Activated naive CD8-positive, alpha-beta T cell (primary cell): ENCODE measurements at regions not wholly inside any gene's neighbourhood (a gene's known extent, or its start where the extent isn't known, plus 50 kb on each side); places are given as distances from the start of the nearest gene placed in this dataset.

Experiments
- H3K27ac Mint-ChIP-seq: one replicate; pipeline ENCODE4 v1.8.0; 2021; ENCODE audit warnings: mixed read lengths
- H3K27me3 Mint-ChIP-seq: one replicate; pipeline ENCODE4 v1.8.0; 2021; ENCODE audit warnings: mixed read lengths
- H3K36me3 Mint-ChIP-seq: one replicate; pipeline ENCODE4 v1.8.0; 2021; ENCODE audit warnings: mixed read lengths
- H3K4me1 Mint-ChIP-seq: one replicate; pipeline ENCODE4 v1.8.0; 2021; ENCODE audit warnings: low read depth, mixed read lengths
- H3K4me3 Mint-ChIP-seq: one replicate; pipeline ENCODE4 v1.8.0; 2021; ENCODE audit warnings: mild to moderate bottlenecking, mixed read lengths
- H3K9me3 Mint-ChIP-seq: one replicate; pipeline ENCODE4 v1.8.0; 2021; ENCODE audit warnings: low read depth, mixed read lengths

DNA sequence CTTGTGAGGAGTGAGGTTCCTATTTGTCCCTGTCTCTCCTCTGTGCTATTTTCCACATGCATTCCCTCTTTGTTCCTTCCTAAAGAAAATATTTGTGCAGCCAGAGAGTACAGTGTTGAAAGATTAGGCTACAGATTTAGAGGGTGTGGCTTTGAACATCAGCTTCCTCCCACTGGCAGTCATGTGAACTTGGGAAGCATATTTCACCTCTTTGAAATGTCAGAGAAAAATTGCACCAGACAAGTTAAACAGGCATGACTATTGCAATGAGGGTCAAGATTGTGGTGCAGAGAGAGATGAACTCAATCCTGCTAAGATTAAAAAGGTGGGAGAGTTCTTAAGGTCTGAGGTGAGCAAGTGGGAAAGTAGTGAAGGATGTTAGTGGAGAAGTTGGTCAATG is 641.0 kb downstream of the DNAH5 start:
- no peak overlapping the region for H3K4me3 Mint-ChIP-seq

DNA sequence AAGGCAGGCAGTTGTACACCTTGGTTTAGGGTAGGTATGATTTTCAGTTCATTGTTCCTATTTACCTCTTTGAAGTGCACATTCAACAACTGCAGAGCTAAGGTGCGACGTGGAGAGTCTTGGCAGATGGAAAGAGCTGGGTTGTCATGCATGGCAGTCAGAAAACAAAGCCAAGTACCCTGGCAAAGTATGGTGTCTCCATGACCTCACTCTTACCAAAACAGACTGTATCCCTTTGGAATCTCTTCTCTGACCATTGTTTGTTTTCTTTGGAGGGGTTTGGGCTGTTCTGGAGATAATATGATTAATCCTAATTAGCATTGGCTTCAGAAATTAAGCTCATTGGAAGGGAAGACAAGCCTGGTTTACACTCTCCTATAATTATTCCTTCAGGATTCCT is 665.7 kb downstream of the DNAH5 start:
- Mint-ChIP-seq H3K4me1 (no peaks in the 10 kb centered on the region), H3K9me3 (peaks cover 14% of the 10 kb centered on the region), H3K36me3 (no peaks in the 10 kb centered on the region), H3K4me3 (no peak overlapping the region), H3K27me3 (no peaks in the 10 kb centered on the region), H3K27ac (no peak overlapping the region)

More for the DNA sequence above, 641.0 kb downstream of the DNAH5 start:
- H3K27me3 Mint-ChIP-seq: no peaks in the 10 kb centered on the region
- no peaks in the 10 kb centered on the region for H3K4me1 Mint-ChIP-seq
- H3K9me3 Mint-ChIP-seq: peaks cover 9% of the 10 kb centered on the region
- H3K36me3 Mint-ChIP-seq: no peaks in the 10 kb centered on the region
- no peak overlapping the region for H3K27ac Mint-ChIP-seq

DNA sequence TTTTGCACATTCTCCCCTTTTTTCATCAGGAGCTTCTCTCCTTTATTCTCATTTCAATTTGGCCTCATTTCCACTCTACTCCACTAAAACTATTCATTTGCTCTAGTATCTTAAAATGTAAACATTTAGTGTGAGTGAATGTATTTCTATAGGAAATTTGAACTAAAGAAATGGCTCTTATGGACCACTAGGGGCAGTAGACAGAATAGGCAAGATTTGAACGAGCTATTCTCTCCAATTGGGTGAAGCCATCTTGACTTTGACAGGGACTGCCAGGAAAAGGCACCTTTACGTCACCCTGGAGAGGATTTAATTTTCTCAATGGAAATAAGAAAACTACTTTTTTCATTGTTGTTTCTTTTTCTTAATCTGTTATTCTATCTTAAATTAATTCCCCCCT is 666.3 kb downstream of the DNAH5 start:
- Mint-ChIP-seq H3K27ac (no peak overlapping the region), H3K27me3 (no peaks in the 10 kb centered on the region), H3K9me3 (peaks cover 14% of the 10 kb centered on the region), H3K4me1 (no peaks in the 10 kb centered on the region), H3K4me3 (no peak overlapping the region), H3K36me3 (no peaks in the 10 kb centered on the region)

DNA sequence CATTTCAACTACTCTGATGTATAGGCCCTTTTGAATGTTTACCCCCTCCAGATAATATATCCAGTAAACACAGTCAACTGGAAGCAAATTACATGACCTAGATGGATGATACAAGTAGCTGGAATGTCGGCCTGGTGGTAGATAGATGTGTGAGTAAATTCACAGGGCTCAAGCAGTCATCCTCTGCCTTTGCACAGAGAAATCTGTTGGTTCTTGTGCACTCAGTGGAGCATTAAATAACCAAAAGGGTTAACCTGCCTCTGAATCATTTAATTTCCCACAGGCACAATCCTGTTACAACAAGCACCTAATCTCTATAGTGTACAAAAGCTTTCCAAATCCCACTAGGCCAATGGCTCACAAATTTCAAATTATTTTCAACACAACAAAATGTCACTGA is 668.3 kb downstream of the DNAH5 start:
- H3K27ac Mint-ChIP-seq: no peak overlapping the region
- no peaks in the 10 kb centered on the region for H3K27me3 Mint-ChIP-seq
- no peak overlapping the region for H3K4me3 Mint-ChIP-seq
- no peaks in the 10 kb centered on the region for H3K36me3 Mint-ChIP-seq
- H3K4me1 Mint-ChIP-seq: no peaks in the 10 kb centered on the region
- H3K9me3 Mint-ChIP-seq: peaks cover 18% of the 10 kb centered on the region

DNA sequence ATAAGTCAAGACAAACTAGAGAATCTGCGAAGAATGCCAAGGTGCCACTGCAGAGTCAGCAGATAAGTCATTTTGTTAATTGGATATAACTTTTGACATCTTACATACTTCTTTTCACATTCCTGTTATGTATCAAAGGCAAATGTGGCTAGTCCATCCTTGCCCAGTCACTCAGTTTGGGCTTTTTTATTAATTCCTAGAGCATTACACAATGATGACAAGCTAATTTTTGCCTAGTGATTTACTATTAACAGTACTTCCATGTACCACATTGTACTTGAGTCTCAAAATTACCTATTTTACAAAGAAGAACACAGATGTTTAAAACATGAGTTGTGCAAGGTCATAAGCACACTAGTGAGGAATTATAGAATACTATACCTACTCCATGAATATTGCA is 680.8 kb downstream of the DNAH5 start:
- no peaks in the 10 kb centered on the region for H3K27me3 Mint-ChIP-seq
- no peak overlapping the region for H3K4me3 Mint-ChIP-seq
- no peaks in the 10 kb centered on the region for H3K4me1 Mint-ChIP-seq
- H3K27ac Mint-ChIP-seq: no peak overlapping the region
- H3K9me3 Mint-ChIP-seq: peaks cover 4% of the 10 kb centered on the region
- H3K36me3 Mint-ChIP-seq: no peaks in the 10 kb centered on the region

DNA sequence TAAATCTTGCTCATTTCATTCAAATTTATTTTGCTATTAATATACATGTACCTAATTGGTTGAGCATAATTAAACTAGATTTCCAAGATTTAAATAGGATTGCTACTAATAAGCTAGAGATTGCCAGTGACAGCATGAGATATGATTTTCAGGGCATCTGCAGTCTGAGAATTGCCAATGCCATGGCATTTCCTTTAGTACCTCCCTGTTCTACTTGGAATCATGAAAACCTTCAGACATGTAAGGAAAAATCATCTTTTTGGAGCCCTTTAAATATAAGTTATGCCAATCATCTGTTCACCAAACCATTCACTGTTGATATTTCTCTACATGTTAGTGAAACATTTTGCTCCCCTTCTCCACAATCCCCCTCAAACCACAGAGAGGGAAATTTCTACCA is 691.4 kb downstream of the DNAH5 start:
- Mint-ChIP-seq H3K36me3 (no peaks in the 10 kb centered on the region), H3K9me3 (peaks cover 17% of the 10 kb centered on the region), H3K27me3 (no peaks in the 10 kb centered on the region), H3K4me1 (no peaks in the 10 kb centered on the region), H3K4me3 (no peak overlapping the region), H3K27ac (no peak overlapping the region)

DNA sequence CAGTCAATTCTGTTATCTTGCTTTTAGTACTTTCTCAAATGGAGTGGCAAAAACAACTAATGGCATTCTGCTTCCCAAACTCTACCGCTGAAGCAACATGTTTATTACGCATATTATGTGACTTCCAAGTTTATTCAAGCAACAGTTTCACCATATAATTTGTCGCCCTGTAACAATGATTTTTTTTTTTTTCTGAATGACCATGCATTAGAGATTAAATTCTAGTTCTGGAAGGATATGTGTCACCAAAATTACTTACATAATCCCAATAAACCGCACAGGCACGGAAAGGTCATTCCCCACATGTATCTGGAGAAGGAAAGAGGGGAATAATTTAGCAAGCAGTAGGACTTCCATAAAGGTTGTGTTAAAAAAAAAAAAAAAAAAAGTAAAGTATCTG is 691.8 kb downstream of the DNAH5 start:
- peaks cover 17% of the 10 kb centered on the region for H3K9me3 Mint-ChIP-seq
- H3K27me3 Mint-ChIP-seq: no peaks in the 10 kb centered on the region
- no peaks in the 10 kb centered on the region for H3K36me3 Mint-ChIP-seq
- H3K27ac Mint-ChIP-seq: no peak overlapping the region
- no peaks in the 10 kb centered on the region for H3K4me1 Mint-ChIP-seq
- H3K4me3 Mint-ChIP-seq: no peak overlapping the region

DNA sequence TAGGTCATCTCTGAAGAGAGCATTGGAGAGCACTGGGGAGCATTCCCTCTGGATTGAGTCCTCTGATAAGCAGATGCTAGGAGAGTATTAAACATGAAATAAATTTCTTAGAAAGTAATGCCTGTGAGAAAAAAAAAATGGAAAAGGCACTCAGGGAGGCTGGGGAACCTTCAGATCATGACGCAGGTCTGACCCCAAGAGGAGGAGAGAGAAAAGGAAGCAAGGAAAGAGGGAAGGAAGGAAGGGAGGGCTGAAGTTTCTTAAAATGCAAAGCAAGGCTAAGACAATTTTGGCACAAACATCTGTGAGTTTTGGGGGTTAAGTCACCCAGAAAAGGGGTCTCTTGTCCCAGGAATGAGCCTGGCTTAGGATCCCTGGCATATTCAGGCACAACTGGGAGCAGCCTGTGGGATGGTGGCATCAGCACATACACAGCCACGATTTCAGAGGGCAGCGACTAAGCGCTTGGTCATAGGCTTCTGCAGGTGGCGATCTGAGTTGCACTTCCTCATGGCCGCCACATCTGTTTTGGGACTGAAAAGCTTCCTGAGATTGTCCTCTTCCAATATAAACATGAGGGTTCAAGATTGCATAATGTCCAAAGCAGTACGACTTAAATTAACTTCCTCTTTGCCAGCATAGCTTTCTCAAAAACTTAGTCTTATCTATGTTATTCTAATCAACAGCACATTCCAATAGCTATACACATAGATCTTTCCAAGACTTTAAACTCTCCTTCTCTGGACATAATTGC is 692.7 kb downstream of the DNAH5 start:
- H3K27me3 Mint-ChIP-seq: no peaks in the 10 kb centered on the region
- H3K4me1 Mint-ChIP-seq: no peaks in the 10 kb centered on the region
- H3K9me3 Mint-ChIP-seq: peaks cover 18% of the 10 kb centered on the region
- no peaks in the 10 kb centered on the region for H3K36me3 Mint-ChIP-seq
- no peak overlapping the region for H3K4me3 Mint-ChIP-seq
- H3K27ac Mint-ChIP-seq: no peak overlapping the region

DNA sequence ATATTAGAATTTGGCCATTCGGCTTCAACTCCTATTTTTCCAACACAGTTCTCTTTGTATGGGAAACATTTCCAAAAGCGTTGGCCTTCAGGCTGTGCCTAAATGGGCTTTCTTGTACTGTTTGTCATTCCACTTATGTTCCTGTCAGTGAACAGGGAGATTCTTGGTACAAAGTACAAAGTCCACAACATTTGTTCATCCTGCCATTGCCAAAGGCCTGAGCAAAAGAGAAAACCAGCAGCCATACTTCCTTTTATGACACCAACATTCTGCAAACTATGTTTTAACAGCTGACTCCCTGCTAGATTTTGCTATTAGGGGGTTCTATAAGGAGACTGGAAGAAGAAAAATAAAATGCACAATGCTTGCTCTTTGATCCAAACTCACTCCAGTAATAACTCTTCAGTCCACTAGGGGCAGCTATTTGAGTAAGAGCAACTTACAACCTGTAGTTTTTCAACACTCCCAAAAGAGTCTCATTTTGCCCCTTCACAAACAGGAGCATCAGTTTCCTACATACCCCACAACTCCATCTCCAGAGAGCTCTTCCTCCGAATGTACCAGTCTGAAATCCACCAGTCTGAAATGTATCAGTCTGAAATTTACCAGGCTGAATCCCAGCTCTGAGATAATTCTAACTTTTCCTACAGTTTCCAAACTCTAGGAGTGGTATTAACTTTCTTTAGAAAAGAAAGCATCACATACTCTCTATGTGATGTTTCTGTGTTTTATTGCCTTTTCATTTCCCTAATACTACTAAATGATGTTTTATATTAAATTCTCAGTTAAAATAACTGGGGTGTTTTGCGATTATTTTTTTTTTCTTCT is 693.8 kb downstream of the DNAH5 start:
- Mint-ChIP-seq H3K27ac (no peak overlapping the region), H3K9me3 (peaks cover 18% of the 10 kb centered on the region), H3K4me1 (no peaks in the 10 kb centered on the region), H3K4me3 (no peak overlapping the region), H3K36me3 (no peaks in the 10 kb centered on the region), H3K27me3 (no peaks in the 10 kb centered on the region)

DNA sequence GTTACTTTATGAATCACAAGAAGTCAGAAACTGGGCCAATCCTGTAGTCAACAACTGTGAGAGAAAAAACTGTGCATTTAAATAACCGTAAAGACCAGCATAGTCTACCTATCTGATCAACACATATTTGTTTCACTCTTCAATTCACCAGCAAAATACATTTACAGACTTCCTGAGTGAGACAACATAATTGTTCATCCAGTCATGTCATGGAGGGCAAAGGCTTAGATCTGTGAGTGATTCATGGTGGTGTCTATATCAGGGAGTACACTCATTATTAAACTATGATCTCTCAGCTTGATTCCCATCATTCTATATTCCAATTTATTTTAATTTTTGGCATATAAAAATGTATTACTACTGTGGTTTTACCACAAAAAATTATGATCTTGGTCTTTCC is 694.6 kb downstream of the DNAH5 start:
- no peak overlapping the region for H3K4me3 Mint-ChIP-seq
- no peaks in the 10 kb centered on the region for H3K27me3 Mint-ChIP-seq
- no peaks in the 10 kb centered on the region for H3K36me3 Mint-ChIP-seq
- no peaks in the 10 kb centered on the region for H3K4me1 Mint-ChIP-seq
- peaks cover 18% of the 10 kb centered on the region for H3K9me3 Mint-ChIP-seq
- H3K27ac Mint-ChIP-seq: no peak overlapping the region

DNA sequence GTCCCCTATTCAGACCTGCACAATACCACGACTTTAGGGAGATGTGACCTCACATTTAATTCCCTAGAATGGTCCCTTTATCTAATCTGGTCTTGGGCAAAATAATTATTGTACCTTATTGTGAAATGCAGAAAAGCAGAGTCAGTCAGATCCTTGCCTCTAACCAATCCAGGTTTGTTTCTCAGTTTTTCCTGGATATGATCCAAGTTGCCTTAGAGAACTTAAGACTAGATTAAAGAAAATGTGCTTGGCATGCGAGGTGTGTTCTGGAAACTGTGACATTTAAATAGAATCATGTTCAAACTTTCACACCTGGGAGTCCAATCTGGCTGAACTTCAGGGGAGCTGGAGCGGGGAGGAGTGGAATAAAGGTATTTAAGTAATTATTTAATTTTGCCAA is 696.2 kb downstream of the DNAH5 start:
- Mint-ChIP-seq H3K4me1 (no peaks in the 10 kb centered on the region), H3K27ac (no peak overlapping the region), H3K27me3 (no peaks in the 10 kb centered on the region), H3K4me3 (no peak overlapping the region), H3K36me3 (no peaks in the 10 kb centered on the region), H3K9me3 (peaks cover 13% of the 10 kb centered on the region)

DNA sequence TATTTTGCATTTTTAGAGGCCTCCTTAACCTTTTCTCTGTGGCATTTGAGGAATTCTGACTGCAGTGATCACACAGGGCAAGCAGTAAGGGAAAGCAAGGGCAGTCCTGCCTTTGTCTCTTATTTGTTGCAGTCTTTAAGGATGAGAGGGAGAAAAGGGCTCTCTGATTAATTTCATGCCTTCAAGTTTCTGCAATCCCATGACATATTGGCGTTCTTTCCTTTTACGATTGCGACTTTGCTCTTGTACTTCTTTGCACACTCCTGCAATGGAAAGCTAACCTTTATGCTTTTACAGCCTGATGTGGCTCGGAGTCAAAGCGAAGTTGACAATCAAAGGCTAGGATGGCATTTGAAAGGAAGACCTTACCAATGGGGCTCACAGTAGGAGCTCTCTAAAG is 698.4 kb downstream of the DNAH5 start:
- H3K27me3 Mint-ChIP-seq: no peaks in the 10 kb centered on the region
- no peak overlapping the region for H3K27ac Mint-ChIP-seq
- H3K4me1 Mint-ChIP-seq: no peaks in the 10 kb centered on the region
- H3K9me3 Mint-ChIP-seq: peaks cover 10% of the 10 kb centered on the region
- no peaks in the 10 kb centered on the region for H3K36me3 Mint-ChIP-seq
- no peak overlapping the region for H3K4me3 Mint-ChIP-seq

DNA sequence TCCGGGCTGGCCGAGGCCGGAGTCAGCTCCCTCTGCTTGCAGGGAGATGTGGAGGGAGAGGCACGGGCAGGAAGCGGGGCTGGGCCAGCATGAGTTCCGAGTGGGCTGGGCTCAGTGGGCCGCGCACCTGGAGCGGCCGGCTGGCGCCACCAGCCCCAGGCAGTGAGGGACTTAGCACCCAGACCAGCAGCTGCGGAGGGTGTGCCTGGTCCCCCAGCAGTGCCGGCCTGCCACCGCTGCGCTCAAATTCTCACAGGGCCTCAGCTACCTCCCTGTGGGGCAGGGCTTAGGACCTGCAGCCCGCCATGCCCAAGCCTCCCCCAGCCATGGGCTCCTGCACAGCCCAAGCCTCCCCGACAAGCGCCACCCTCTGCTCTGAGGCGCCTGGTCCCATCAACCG is 700.3 kb downstream of the DNAH5 start:
- H3K27me3 Mint-ChIP-seq: no peaks in the 10 kb centered on the region

DNA sequence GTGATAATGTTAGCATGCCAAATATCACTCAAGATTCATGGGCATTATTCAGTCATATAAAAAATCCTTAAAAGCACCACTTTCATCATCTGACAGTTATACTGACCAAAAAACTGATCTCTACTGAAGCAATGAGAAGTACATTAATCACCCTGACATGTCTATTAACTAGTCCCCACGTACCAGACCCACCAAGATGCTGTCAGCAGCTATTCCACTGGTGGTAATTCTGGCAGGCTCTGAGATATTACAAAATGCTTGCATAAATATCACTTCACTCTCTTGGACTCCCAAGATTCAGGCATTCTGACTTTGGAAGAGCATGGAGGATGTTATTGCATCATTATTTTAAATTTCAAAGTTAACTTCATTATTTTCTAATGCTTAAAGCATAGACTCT is 717.0 kb downstream of the DNAH5 start:
- H3K27ac Mint-ChIP-seq: no peak overlapping the region
- H3K4me1 Mint-ChIP-seq: no peaks in the 10 kb centered on the region
- peaks cover 12% of the 10 kb centered on the region for H3K9me3 Mint-ChIP-seq
- H3K36me3 Mint-ChIP-seq: no peaks in the 10 kb centered on the region
- H3K4me3 Mint-ChIP-seq: no peak overlapping the region
- H3K27me3 Mint-ChIP-seq: no peaks in the 10 kb centered on the region

More for the DNA sequence above, 700.3 kb downstream of the DNAH5 start:
- Mint-ChIP-seq H3K36me3 (no peaks in the 10 kb centered on the region), H3K4me1 (no peaks in the 10 kb centered on the region), H3K4me3 (no peak overlapping the region), H3K9me3 (peaks cover 11% of the 10 kb centered on the region), H3K27ac (no peak overlapping the region)

DNA sequence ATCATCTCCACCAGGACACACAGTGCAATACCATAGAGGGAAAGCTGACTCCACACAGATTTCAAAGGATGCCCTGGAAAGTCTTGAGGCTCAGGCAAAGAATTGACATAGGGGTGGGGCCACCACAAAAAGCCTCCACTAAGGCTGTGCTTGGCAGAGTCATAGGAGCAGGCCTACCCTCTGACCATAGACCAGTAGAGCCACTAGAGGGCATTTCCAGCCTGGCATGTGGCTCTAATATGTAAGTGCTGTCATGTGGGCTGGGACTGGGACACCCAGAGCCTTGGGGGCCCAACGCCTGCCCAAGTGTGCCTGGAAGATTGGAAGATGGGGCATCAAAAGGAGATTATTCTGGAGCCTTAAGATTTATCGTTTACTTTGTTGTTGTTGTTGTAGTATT is 726.0 kb downstream of the DNAH5 start:
- Mint-ChIP-seq H3K4me1 (no peaks in the 10 kb centered on the region), H3K27ac (no peak overlapping the region), H3K36me3 (no peaks in the 10 kb centered on the region), H3K4me3 (no peak overlapping the region), H3K27me3 (no peaks in the 10 kb centered on the region), H3K9me3 (peaks cover 10% of the 10 kb centered on the region)
